Ovary (tissue), 7 donors: ENCODE measurements at regions not wholly inside any gene's neighbourhood (a gene's known extent, or its start where the extent isn't known, plus 50 kb on each side); places are given as distances from the start of the nearest gene placed in this dataset.

Experiments
- DNase-seq, 5 donors: peaks; one replicate each; pipeline ENCODE4 v3.0.0-alpha.2; 2019 to 2020
- H3K27ac ChIP-seq, 2 donors: fragments of 200-600 bp; one replicate each; pipeline versions ENCODE4 v1.5.1 to v1.8.0; 2019 to 2022
- H3K27me3 ChIP-seq: fragments of 200-600 bp; one replicate; pipeline ENCODE4 v1.8.0; 2022
- H3K36me3 ChIP-seq: fragments of 200-600 bp; sonication (generic); one replicate; pipeline ENCODE4 v1.5.1; 2019
- H3K4me1 ChIP-seq: one replicate; pipeline ENCODE4 v1.8.1; 2013; ENCODE audit warnings: mild to moderate bottlenecking, moderate library complexity; ENCODE audit not compliant: insufficient read depth
- H3K4me3 ChIP-seq: fragments of 200-600 bp; sonication (generic); one replicate; pipeline ENCODE4 v1.5.1; 2017
- H3K9me3 ChIP-seq, 2 donors: fragments of 200-600 bp in 1 of 2; sonication (generic) in 1 of 2; one replicate each; pipeline versions ENCODE4 v1.5.1 to v1.8.1; 2013 to 2019; ENCODE audit warnings: mild to moderate bottlenecking in 1 of 2, moderate library complexity in 1 of 2
- EP300 ChIP-seq: sonication (generic); formaldehyde crosslinking; IDR thresholded peaks from one replicate; pipeline ENCODE4 v1.6.1; 2017; ENCODE audit warnings: antibody characterized with exemption
- POLR2A ChIP-seq: fragments of 450-650 bp; IDR thresholded peaks from one replicate; pipeline ENCODE4 v1.6.1; 2017; ENCODE audit warnings: antibody characterized with exemption, mild to moderate bottlenecking, moderate library complexity
- WGBS, 3 donors: extraction: QIAGEN DNeasy Blood & Tissue Kit in 1 of 3; methylation state at CpG; one replicate each; pipeline versions ENCODE4 v1.1.5 to v1.1.7; 2013 to 2017; 5-methylcytosine and 5-hydroxymethylcytosine counted together
- intact Hi-C, 4 donors: fragments of 100-400 bp; cut with DNase I; formaldehyde crosslinking; loops; one replicate each; pipeline versions ENCODE4 v1.11.0 to v1.15.1; 2022 to 2023
- TF ChIP-seq, protein P1 (sequence below), 3 donors: fragments of 450-650 bp in 2 of 3; fragments of 200-600 bp in 1 of 3; IDR thresholded peaks; one replicate each; pipeline versions ENCODE4 v1.5.1 to v1.8.0; 2016 to 2022; ENCODE audit warnings: antibody characterized with exemption in 3 of 3, mild to moderate bottlenecking in 1 of 3
- donor health status: DM: no; HTN: no; CAD: no; lungs with moderate emphysema.
- donor health status: DM: no; HTN: no; CAD: no.
- donor health status: Bipolar disorder and iron deficiency.
- donor health status: DM: no; HTN: no; CAD: no.
- donor health status: DM: yes; HTN: yes; CAD: no.

- Histone ChIP-seq H3K27me3 (no peaks in the 10 kb centered on the region), H3K9me3 (no peaks in the 10 kb centered on the region)
These were observed 69.6 kb downstream of the UBIAD1 start for GRCh38 chr1:11342621-11343032.

GRCh38 chr1:11345971-11346715 lies 73.1 kb downstream of the UBIAD1 start:
- WGBS, 3 donors: 26 to 39% (median 31%) methylated on average over 19 of the region's 19 CpGs
- no peaks in the 10 kb centered on the region for H3K36me3 ChIP-seq

More at GRCh38 chr1:11342621-11343032, 69.6 kb downstream of the UBIAD1 start:
- Histone ChIP-seq H3K27ac (no peak overlapping the region), H3K36me3 (no peaks in the 10 kb centered on the region), H3K4me1 (no peaks in the 10 kb centered on the region), H3K4me3 (no peak overlapping the region)
- intact Hi-C loops: no loop called here
- DNase-seq: no peak
- WGBS, 3 donors: 31 to 39% (median 32%) methylated on average over 6 of the region's 6 CpGs
- TF ChIP-seq EP300: no peak
- TF ChIP-seq, protein P1, sequence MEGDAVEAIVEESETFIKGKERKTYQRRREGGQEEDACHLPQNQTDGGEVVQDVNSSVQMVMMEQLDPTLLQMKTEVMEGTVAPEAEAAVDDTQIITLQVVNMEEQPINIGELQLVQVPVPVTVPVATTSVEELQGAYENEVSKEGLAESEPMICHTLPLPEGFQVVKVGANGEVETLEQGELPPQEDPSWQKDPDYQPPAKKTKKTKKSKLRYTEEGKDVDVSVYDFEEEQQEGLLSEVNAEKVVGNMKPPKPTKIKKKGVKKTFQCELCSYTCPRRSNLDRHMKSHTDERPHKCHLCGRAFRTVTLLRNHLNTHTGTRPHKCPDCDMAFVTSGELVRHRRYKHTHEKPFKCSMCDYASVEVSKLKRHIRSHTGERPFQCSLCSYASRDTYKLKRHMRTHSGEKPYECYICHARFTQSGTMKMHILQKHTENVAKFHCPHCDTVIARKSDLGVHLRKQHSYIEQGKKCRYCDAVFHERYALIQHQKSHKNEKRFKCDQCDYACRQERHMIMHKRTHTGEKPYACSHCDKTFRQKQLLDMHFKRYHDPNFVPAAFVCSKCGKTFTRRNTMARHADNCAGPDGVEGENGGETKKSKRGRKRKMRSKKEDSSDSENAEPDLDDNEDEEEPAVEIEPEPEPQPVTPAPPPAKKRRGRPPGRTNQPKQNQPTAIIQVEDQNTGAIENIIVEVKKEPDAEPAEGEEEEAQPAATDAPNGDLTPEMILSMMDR (IDR thresholded peaks at IDR 0.05): no peak
- TF ChIP-seq POLR2A: no peak

DNA sequence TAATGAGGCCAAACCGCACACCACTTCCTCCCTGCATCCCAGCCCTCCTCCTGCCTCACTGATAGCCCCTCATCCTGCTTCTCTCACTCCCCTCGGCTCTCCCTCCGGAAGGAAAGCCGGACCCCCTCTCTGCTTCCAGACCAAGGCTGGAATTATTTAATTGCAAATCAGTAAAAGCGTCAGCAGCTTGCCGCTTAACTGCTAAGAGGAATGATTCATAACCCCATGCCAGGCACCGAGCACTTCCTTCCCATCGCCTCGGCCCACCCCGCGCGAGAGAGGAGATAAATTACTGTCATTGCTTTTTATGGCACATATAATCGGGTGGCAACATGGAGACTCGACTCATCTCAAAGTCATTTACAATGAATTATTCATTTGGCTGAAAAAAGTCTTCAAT lies 77.3 kb downstream of the UBIAD1 start:
- no peaks in the 10 kb centered on the region for H3K4me1 ChIP-seq
- H3K27me3 ChIP-seq: no peaks in the 10 kb centered on the region
- no peak overlapping the region for H3K27ac ChIP-seq
- no peak overlapping the region for H3K4me3 ChIP-seq
- H3K9me3 ChIP-seq: no peaks in the 10 kb centered on the region
- H3K36me3 ChIP-seq: no peaks in the 10 kb centered on the region
- DNase-seq: no peak
- TF ChIP-seq EP300 (no peak), POLR2A (no peak)
- intact Hi-C loops: no loop called here
- 17 to 21% (median 20%) methylated on average over 14 of the region's 14 CpGs for WGBS, 3 donors

More at GRCh38 chr1:11345971-11346715, 73.1 kb downstream of the UBIAD1 start:
- no peaks in the 10 kb centered on the region for H3K9me3 ChIP-seq
- no peaks in the 10 kb centered on the region for H3K27me3 ChIP-seq
- H3K4me1 ChIP-seq: no peaks in the 10 kb centered on the region
- intact Hi-C loops: no loop called here
- no peak for DNase-seq
- H3K4me3 ChIP-seq: no peak overlapping the region
- H3K27ac ChIP-seq: no peak overlapping the region
- no peak for TF ChIP-seq POLR2A
- TF ChIP-seq, protein P1 (IDR thresholded peaks at IDR 0.05): no peak
- no peak for TF ChIP-seq EP300

- intact Hi-C loops: no loop called here
- TF ChIP-seq, protein P1 (IDR thresholded peaks at IDR 0.05): no peak
- TF ChIP-seq POLR2A (no peak), EP300 (no peak)
- Histone ChIP-seq H3K4me1 (no peaks in the 10 kb centered on the region), H3K9me3 (no peaks in the 10 kb centered on the region), H3K4me3 (no peak overlapping the region), H3K36me3 (no peaks in the 10 kb centered on the region), H3K27me3 (no peaks in the 10 kb centered on the region), H3K27ac (no peak overlapping the region)
- WGBS, 3 donors: 95 to 97% (median 95%) methylated on average over 12 of the region's 12 CpGs
- DNase-seq: no peak
These were observed 79.2 kb downstream of the UBIAD1 start for GRCh38 chr1:11352058-11352715.
